Spleen (tissue), 11 donors: ENCODE measurements at regions not wholly inside any gene's neighbourhood (a gene's known extent, or its start where the extent isn't known, plus 50 kb on each side); places are given as distances from the start of the nearest gene placed in this dataset.

ENCODE experiments used
- DNase-seq: peaks from one replicate; pipeline ENCODE4 v3.0.0-alpha.2; 2020
- H3K27ac ChIP-seq, 8 donors: fragments of 200-600 bp; sonication (generic) in 7 of 8; 1 replicate in 4 of 8; 2 replicates in 4 of 8; pipeline versions ENCODE4 v1.5.0 to v1.8.0; 2016 to 2021; ENCODE audit warnings: inconsistent platforms in 4 of 8, mild to moderate bottlenecking in 4 of 8, moderate library complexity in 1 of 8
- H3K27me3 ChIP-seq, 7 donors: fragments of 200-600 bp; sonication (generic) in 6 of 7; replicated peaks in 1 of 7; 1 replicate in 4 of 7; 2 replicates in 3 of 7; pipeline versions ENCODE4 v1.5.0 to v1.8.0; 2016 to 2021; ENCODE audit warnings: inconsistent platforms in 3 of 7, mild to moderate bottlenecking in 1 of 7
- H3K36me3 ChIP-seq, 6 donors: fragments of 200-600 bp; sonication (generic) in 5 of 6; 1 replicate in 4 of 6; 2 replicates in 2 of 6; pipeline versions ENCODE4 v1.5.0 to v1.8.0; 2016 to 2021; ENCODE audit warnings: inconsistent platforms in 2 of 6
- H3K4me1 ChIP-seq, 6 donors: fragments of 200-600 bp; sonication (generic) in 5 of 6; 1 replicate in 3 of 6; 2 replicates in 3 of 6; pipeline versions ENCODE4 v1.5.0 to v1.8.0; 2016 to 2021; ENCODE audit warnings: inconsistent platforms in 3 of 6
- H3K4me3 ChIP-seq, 8 donors: fragments of 200-600 bp; sonication (generic) in 7 of 8; 1 replicate in 4 of 8; 2 replicates in 4 of 8; pipeline versions ENCODE4 v1.5.0 to v1.8.0; 2016 to 2021; ENCODE audit warnings: inconsistent platforms in 4 of 8, mild to moderate bottlenecking in 4 of 8, moderate library complexity in 2 of 8
- H3K9me3 ChIP-seq, 8 donors: fragments of 200-600 bp; sonication (generic) in 7 of 8; 1 replicate in 4 of 8; 2 replicates in 4 of 8; pipeline versions ENCODE4 v1.5.0 to v1.8.0; 2016 to 2021; ENCODE audit warnings: inconsistent platforms in 4 of 8
- POLR2A ChIP-seq, 3 donors: fragments of 450-650 bp; IDR thresholded peaks; one replicate each; pipeline ENCODE4 v1.5.1; 2017; ENCODE audit warnings: antibody characterized with exemption in 3 of 3, mild to moderate bottlenecking in 1 of 3
- POLR2AphosphoS5 ChIP-seq, 3 donors: sonication (generic); formaldehyde crosslinking; IDR thresholded peaks; one replicate each; pipeline ENCODE4 v1.5.1; 2017; ENCODE audit warnings: antibody characterized with exemption in 3 of 3
- WGBS, 5 donors: extraction: QIAGEN DNeasy Blood & Tissue Kit in 3 of 5; methylation state at CpG; one replicate each; pipeline versions ENCODE4 v1.1.5 to v1.1.7; 2013 to 2018; 5-methylcytosine and 5-hydroxymethylcytosine counted together
- intact Hi-C: fragments of 100-400 bp; cut with DNase I; formaldehyde crosslinking; loops from one replicate; pipeline ENCODE4 v1.15.0; 2023; ENCODE audit warnings: low total_unique reads
- TF ChIP-seq, protein P1 (sequence below), 11 experiments: fragments of 200-600 bp in 7 of 11; fragments of 450-650 bp in 4 of 11; sonication (generic) in 4 of 11; IDR thresholded peaks in 8 of 11; conservative IDR thresholded peaks in 3 of 11; 1 replicate in 7 of 11; 2 replicates in 4 of 11; pipeline versions ENCODE4 v1.4.0 to v1.8.0; 2016 to 2021; ENCODE audit warnings: antibody characterized with exemption in 11 of 11, inconsistent platforms in 4 of 11, mild to moderate bottlenecking in 1 of 11
- donor health status: healthy with polysubstance abuse.
- donor health status: DM: no; HTN: no; CAD: no; lungs with moderate emphysema.
- donor health status: DM: no; HTN: no; CAD: no.
- donor health status: Bipolar disorder and iron deficiency.
- donor health status: healthy.
- donor health status: DM: no; HTN: no; CAD: no.
- donor health status: DM: yes; HTN: yes; CAD: no.

DNA sequence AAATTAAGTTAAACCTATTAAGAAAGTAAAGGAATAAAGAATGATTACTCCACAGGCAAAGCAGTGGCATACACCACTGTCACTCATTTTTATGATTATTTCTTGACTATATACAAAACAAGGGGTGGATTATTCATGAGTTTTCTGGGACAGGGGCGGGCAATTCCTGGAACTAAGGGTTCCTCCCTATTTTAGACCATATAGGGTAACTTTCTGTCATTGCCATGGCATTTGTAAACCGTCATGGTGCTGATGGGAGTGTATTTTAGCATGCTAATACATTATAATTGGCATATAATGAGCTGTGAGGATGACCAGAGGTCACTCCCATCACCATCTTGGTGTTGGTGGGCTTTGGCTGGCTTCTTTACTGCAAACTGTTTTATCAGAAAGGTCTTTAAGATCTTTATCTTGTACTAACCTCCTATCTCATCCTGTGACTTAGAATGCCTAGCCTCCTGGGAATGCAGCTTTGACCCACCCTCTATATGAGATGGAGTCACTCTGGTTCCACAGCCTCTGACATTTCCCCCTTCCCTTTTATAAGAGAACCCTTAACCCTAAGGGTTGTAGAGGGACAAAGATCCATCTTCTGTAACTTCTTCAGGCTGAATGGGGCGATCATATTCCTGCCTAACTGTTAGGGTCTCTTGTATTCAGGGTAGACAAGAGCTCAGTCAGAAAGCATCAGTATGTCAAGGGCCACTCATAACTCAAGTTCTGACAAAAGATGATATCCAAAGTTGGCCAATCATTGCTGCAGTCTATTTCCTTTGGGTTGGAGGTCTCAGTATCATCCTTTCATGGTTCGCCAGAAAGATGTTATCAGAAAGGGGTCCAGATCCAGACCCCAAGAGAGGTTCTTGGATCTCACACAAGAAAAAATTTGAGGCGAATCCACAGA is 79.5 kb upstream of the LIPC start:
- Histone ChIP-seq H3K4me3 (no peak overlapping the region), H3K27ac (no peak overlapping the region), H3K36me3 (no peaks in the 10 kb centered on the region), H3K27me3 (peaks cover 0 to 3% (median 0%) of the 10 kb centered on the region in 7 donors), H3K9me3 (no peaks in the 10 kb centered on the region), H3K4me1 (no peaks in the 10 kb centered on the region)
- TF ChIP-seq POLR2A (IDR thresholded peaks at IDR 0.05) (no peak), POLR2AphosphoS5 (IDR thresholded peaks at IDR 0.05) (no peak)
- TF ChIP-seq, protein P1, sequence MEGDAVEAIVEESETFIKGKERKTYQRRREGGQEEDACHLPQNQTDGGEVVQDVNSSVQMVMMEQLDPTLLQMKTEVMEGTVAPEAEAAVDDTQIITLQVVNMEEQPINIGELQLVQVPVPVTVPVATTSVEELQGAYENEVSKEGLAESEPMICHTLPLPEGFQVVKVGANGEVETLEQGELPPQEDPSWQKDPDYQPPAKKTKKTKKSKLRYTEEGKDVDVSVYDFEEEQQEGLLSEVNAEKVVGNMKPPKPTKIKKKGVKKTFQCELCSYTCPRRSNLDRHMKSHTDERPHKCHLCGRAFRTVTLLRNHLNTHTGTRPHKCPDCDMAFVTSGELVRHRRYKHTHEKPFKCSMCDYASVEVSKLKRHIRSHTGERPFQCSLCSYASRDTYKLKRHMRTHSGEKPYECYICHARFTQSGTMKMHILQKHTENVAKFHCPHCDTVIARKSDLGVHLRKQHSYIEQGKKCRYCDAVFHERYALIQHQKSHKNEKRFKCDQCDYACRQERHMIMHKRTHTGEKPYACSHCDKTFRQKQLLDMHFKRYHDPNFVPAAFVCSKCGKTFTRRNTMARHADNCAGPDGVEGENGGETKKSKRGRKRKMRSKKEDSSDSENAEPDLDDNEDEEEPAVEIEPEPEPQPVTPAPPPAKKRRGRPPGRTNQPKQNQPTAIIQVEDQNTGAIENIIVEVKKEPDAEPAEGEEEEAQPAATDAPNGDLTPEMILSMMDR (IDR thresholded peaks at IDR 0.05 in 8 of 11, conservative IDR thresholded peaks at IDR 0.05 in 3 of 11) = no peak
- 77 to 94% (median 88%) methylated on average over 5 of the region's 5 CpGs for WGBS, 5 donors
- no peak for DNase-seq
- intact Hi-C loops = no loop called here

DNA sequence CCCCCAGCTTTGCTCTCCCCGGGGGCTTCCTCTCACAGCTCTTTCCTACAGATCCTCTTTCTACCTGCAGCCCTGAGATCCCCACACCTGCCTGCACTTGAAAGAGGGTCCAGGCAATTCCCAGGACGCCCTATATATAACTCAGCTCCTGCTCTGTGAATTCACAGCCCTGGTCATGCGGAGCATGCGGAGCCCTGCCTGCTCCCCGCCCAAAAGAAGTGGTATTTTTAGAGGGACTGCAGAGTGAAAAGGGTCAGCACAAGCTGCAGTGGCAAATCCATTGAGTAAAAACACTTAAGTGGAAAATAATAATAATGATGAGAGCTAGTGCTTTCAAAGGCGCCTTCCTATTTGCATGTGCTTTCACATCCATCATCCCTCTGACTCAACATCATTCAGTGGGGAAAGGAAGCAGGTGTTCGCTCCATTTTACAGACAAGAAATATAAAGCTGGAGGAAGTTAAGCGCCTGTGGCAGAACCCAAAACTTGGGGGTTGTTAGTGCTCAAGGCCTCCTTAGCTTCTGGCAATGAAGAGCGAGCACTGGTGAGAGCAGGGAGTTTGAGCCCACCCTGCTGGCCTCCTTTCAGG is 76.3 kb upstream of the LIPC start:
- no peak for TF ChIP-seq POLR2A (IDR thresholded peaks at IDR 0.05)
- TF ChIP-seq, protein P1 (IDR thresholded peaks at IDR 0.05 in 8 of 11, conservative IDR thresholded peaks at IDR 0.05 in 3 of 11) = no peak
- no peak for TF ChIP-seq POLR2AphosphoS5 (IDR thresholded peaks at IDR 0.05)
- WGBS, 5 donors = 74 to 80% (median 77%) methylated on average over 9 of the region's 9 CpGs
- no peaks in the 10 kb centered on the region for H3K4me1 ChIP-seq
- H3K9me3 ChIP-seq = no peaks in the 10 kb centered on the region
- no peak for DNase-seq
- H3K27ac ChIP-seq = no peak overlapping the region
- no peaks in the 10 kb centered on the region for H3K36me3 ChIP-seq
- intact Hi-C loops = no loop called here
- no peak overlapping the region for H3K4me3 ChIP-seq
- peaks cover 0 to 3% (median 0%) of the 10 kb centered on the region in 7 donors for H3K27me3 ChIP-seq

DNA sequence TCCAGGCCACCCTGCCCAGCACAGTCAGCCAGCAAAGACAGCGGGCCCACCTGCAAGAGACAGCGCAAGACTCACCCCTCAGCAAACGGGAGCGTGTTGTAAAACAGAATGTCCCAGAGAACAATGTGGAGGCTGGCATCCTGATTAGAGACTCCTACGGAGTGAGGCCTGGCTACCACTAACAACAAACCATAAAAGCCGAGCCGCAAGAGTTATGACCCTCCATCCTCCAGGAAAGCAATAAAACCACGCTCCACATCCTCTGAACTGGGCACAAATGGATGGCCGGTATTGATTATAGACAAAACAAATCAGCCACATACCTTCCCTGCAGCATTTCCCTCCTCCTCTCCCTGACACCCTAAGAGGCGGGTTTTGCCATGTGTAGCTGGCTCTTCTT is 75.8 kb upstream of the LIPC start:
- Histone ChIP-seq H3K27ac (no peak overlapping the region), H3K36me3 (no peaks in the 10 kb centered on the region), H3K4me1 (no peaks in the 10 kb centered on the region), H3K9me3 (no peaks in the 10 kb centered on the region), H3K4me3 (no peak overlapping the region), H3K27me3 (peaks cover 0 to 3% (median 0%) of the 10 kb centered on the region in 7 donors)
- TF ChIP-seq, protein P1 (IDR thresholded peaks at IDR 0.05 in 8 of 11, conservative IDR thresholded peaks at IDR 0.05 in 3 of 11) = no peak
- no peak for TF ChIP-seq POLR2AphosphoS5 (IDR thresholded peaks at IDR 0.05)
- no peak for TF ChIP-seq POLR2A (IDR thresholded peaks at IDR 0.05)
- 88 to 98% (median 93%) methylated on average over 10 of the region's 10 CpGs for WGBS, 5 donors
- intact Hi-C loops = no loop called here
- no peak for DNase-seq
